ENCODE measurements at regions not wholly inside any gene's neighbourhood (a gene's known extent, or its start where the extent isn't known, plus 50 kb on each side); places are given as distances from the start of the nearest gene placed in this dataset.

DNA sequence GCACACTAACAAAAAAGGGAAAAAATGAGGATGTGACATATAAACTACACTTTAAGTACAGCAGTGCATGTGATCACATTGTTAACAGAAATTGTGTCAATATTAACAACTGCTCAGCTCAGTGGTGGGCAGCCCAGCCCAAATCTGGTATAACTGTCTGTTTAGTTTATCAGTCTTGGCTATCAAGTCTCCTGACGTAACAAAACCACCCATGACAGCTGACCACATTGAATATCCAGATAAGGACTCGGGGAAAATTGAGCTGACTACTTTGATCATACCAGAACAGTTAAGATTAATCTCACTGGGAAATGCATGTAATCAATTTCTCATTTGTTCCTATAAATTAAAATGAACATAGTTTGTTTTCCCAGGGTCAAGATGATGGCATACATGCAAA is 396.6 kb downstream of the SNAPC1 start (continued):
- no peak for TF ChIP-seq MYNN (IDR thresholded peaks at IDR 0.05)
- no peak for TF ChIP-seq MYNN (CRISPR knock-in tag; IDR thresholded peaks at IDR 0.05)
- no peak for TF ChIP-seq EWSR1 (IDR thresholded peaks at IDR 0.05; ENCODE audit: borderline replicate concordance, low read depth, partially characterized antibody)
- TF ChIP-seq TFAM (CRISPR knock-in tag; conservative IDR thresholded peaks at IDR 0.05), result no peak
- TF ChIP-seq, protein P1, sequence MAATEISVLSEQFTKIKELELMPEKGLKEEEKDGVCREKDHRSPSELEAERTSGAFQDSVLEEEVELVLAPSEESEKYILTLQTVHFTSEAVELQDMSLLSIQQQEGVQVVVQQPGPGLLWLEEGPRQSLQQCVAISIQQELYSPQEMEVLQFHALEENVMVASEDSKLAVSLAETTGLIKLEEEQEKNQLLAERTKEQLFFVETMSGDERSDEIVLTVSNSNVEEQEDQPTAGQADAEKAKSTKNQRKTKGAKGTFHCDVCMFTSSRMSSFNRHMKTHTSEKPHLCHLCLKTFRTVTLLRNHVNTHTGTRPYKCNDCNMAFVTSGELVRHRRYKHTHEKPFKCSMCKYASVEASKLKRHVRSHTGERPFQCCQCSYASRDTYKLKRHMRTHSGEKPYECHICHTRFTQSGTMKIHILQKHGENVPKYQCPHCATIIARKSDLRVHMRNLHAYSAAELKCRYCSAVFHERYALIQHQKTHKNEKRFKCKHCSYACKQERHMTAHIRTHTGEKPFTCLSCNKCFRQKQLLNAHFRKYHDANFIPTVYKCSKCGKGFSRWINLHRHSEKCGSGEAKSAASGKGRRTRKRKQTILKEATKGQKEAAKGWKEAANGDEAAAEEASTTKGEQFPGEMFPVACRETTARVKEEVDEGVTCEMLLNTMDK (IDR thresholded peaks at IDR 0.05; ENCODE audit: borderline replicate concordance, insufficient read depth, low read depth, low read length, poor library complexity, severe bottlenecking), result no peak
- TF ChIP-seq, protein P2, sequence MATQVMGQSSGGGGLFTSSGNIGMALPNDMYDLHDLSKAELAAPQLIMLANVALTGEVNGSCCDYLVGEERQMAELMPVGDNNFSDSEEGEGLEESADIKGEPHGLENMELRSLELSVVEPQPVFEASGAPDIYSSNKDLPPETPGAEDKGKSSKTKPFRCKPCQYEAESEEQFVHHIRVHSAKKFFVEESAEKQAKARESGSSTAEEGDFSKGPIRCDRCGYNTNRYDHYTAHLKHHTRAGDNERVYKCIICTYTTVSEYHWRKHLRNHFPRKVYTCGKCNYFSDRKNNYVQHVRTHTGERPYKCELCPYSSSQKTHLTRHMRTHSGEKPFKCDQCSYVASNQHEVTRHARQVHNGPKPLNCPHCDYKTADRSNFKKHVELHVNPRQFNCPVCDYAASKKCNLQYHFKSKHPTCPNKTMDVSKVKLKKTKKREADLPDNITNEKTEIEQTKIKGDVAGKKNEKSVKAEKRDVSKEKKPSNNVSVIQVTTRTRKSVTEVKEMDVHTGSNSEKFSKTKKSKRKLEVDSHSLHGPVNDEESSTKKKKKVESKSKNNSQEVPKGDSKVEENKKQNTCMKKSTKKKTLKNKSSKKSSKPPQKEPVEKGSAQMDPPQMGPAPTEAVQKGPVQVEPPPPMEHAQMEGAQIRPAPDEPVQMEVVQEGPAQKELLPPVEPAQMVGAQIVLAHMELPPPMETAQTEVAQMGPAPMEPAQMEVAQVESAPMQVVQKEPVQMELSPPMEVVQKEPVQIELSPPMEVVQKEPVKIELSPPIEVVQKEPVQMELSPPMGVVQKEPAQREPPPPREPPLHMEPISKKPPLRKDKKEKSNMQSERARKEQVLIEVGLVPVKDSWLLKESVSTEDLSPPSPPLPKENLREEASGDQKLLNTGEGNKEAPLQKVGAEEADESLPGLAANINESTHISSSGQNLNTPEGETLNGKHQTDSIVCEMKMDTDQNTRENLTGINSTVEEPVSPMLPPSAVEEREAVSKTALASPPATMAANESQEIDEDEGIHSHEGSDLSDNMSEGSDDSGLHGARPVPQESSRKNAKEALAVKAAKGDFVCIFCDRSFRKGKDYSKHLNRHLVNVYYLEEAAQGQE (IDR thresholded peaks at IDR 0.05; ENCODE audit: borderline replicate concordance), result no peak
- TF ChIP-seq, protein P2 (CRISPR knock-in tag; IDR thresholded peaks at IDR 0.05; ENCODE audit: low read depth), result no peak
- no peak for TF ChIP-seq HCFC1 (IDR thresholded peaks at IDR 0.05; ENCODE audit: low read depth, low read length)
